ENCODE measurements at regions not wholly inside any gene's neighbourhood (a gene's known extent, or its start where the extent isn't known, plus 50 kb on each side); places are given as distances from the start of the nearest gene placed in this dataset.
A peak's percentile ranks its signal among the peaks of the same experiment; 100 is the strongest.

DNA sequence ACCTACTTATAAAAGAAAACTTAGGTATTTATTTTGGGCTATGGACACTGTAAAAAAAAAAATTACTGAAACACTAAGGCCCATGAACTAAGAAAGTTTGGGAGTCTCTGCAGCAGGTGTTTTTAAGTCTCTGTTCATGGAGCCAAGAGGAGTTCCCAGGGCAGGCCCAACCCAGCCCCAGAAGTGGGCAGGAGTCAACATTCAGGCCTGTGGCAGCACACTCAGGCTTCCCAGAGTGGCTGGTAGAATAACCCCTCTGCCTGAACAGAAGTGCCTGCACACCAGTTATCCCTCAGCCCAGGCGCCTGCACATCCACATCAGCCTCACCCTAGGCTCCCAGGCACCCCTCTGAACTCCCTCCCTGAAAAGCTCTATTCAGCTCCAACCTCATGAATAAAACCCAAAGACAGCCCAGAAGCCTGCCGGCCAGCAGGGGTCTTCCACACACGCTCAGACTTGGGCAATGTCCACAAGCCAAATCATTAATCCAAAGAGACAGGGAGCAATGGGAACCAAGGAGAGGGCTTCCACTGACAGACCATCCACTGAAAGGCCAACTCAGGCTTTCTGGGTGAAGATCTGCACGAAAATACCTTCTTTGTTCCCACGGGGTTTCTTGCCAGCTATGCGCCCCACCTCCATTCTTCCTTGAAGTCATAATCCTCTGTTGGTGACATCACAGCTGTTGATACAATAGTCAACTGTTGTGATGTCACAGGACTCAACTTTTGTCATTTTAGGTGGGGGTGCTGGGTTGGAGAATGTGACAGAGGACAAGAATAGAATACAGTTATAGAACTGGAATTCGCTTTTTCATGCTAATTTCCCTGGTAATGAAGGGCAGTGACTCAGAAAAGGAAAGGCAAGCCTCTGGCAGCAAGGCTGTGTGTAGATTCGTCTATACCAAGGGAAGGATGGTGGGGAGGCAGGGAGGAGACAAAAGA is 83.7 kb downstream of the RPL27A start:
- ChIA-PET CTCF (ENCODE audit: low intra/inter-chr PET ratio) (no interaction called here), POLR2A (interaction anchor here (0.9 kb wide), 1 partner anchor 13 kb away, joined by 5 read pairs; no protein-coding TSS in a partner anchor)
- Histone ChIP-seq H3K4me2 (ENCODE audit: insufficient read depth, low read length) (no peak overlapping the region), H3K4me1 (replicated peaks in 1 of 2; ENCODE audit: control insufficient read depth in 2 of 2, insufficient read depth in 2 of 2, low read length in 2 of 2) (peaks cover 4 to 11% of the 10 kb centered on the region in 2 experiments; a peak in 2 of 5 replicates), H3K9me1 (ENCODE audit: control insufficient read depth, insufficient read depth, low read length) (no peaks in the 10 kb centered on the region), H2AFZ (ENCODE audit: low read depth, low read length) (no peak overlapping the region), H3K79me2 (ENCODE audit: control insufficient read depth, insufficient read depth, low read length) (no peaks in the 10 kb centered on the region), H3K36me3 (ENCODE audit: control insufficient read depth, insufficient read depth, low read length) (no peaks in the 10 kb centered on the region), H4K20me1 (replicated peaks; ENCODE audit: control insufficient read depth, insufficient read depth, low read length) (no peaks in the 10 kb centered on the region), H3K9ac (ENCODE audit: insufficient read depth in 1 of 2, low read depth in 2 of 2, low read length in 2 of 2) (no peak overlapping the region), H3K27me3 (ENCODE audit: control insufficient read depth in 2 of 2, insufficient read depth in 2 of 2, low read length in 2 of 2) (peaks cover 15 to 24% of the 10 kb centered on the region in 2 experiments), H3K4me3 (no peak overlapping the region), H3K9me3 (replicated peaks; ENCODE audit: control insufficient read depth, insufficient read depth, low read depth, low read length) (no peaks in the 10 kb centered on the region), H3K27ac (ENCODE audit: extremely low read depth, low read depth, low read length) (no peak overlapping the region)
- BruUV-seq (replicated peaks) = no TSS peak
- ATAC-seq (peak; percentile 60), DNase-seq (ENCODE audit: extremely low read depth in 1 of 4, low spot score in 3 of 4) (no peak), FAIRE-seq (no peak)
- WGBS (ENCODE audit: insufficient coverage, low coverage, missing lambda C conversion rate) = 11% methylated on average over 8 of the region's 8 CpGs
- TF ChIP-seq CREM (IDR thresholded peaks at IDR 0.05; ENCODE audit: low read depth) = 0 out of 2 replicates have a peak, but pooled peaks have one; percentile 54
- peak; percentile 4 to 24 (median 24); a peak in 3 of 6 replicates for TF ChIP-seq CTCF (IDR thresholded peaks at IDR 0.05 in 2 of 3, conservative IDR thresholded peaks at IDR 0.05 in 1 of 3; ENCODE audit: insufficient read depth in 2 of 3, low read depth in 1 of 3, low read length in 3 of 3)
- TF ChIP-seq RFX7 (CRISPR knock-in tag; IDR thresholded peaks at IDR 0.05) = no peak
- peak; percentile 77 for TF ChIP-seq CREB1 (IDR thresholded peaks at IDR 0.05)
- TF ChIP-seq CREB1 (CRISPR knock-in tag; IDR thresholded peaks at IDR 0.05) = peak; percentile 77
- no peak for TF ChIP-seq ATF1 (CRISPR knock-in tag; IDR thresholded peaks at IDR 0.05)
- TF ChIP-seq ATF1 (tag; IDR thresholded peaks at IDR 0.05) = peak; percentile 74
- intact Hi-C loops (cut with micrococcal nuclease) = no loop called here
- in situ Hi-C loops (cut with MboI) = no loop called here

All from K562 (cell line).